ENCODE measurements at regions not wholly inside any gene's neighbourhood (a gene's known extent, or its start where the extent isn't known, plus 50 kb on each side); places are given as distances from the start of the nearest gene placed in this dataset.

DNA sequence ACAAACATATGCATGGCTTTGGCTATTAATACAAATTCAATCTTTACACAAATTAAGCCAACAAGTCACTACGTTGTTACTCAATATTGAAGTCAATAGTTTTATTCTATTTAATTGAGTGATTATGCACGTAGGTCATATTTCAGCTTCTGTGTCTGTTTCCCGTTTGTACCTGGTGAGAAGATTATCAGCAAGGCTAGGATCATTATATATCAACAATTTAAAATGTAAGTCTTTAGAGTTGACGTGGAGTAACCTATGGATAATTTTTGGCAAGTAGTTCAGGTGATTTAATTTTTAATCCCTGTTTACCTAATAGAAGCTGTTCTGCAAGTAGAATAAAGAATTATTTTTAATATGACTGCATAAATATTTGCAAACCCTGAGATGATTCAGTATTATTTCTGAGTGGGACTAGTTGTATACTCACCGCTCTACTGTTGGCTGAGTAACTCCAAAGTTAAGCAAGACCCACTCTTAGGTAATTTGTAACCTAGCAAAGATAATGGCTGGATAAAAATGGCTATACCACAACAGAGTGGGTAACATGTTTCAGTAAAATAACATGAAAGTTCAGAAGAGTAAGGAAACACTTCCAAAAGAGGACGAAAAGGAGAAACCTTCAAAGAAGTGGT lies 161.0 kb downstream of the HGF start:
- TF ChIP-seq POLR2A (IDR thresholded peaks at IDR 0.05): no peak
- TF ChIP-seq, protein P1, sequence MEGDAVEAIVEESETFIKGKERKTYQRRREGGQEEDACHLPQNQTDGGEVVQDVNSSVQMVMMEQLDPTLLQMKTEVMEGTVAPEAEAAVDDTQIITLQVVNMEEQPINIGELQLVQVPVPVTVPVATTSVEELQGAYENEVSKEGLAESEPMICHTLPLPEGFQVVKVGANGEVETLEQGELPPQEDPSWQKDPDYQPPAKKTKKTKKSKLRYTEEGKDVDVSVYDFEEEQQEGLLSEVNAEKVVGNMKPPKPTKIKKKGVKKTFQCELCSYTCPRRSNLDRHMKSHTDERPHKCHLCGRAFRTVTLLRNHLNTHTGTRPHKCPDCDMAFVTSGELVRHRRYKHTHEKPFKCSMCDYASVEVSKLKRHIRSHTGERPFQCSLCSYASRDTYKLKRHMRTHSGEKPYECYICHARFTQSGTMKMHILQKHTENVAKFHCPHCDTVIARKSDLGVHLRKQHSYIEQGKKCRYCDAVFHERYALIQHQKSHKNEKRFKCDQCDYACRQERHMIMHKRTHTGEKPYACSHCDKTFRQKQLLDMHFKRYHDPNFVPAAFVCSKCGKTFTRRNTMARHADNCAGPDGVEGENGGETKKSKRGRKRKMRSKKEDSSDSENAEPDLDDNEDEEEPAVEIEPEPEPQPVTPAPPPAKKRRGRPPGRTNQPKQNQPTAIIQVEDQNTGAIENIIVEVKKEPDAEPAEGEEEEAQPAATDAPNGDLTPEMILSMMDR (IDR thresholded peaks at IDR 0.05): no peak
